ENCODE measurements at regions not wholly inside any gene's neighbourhood (a gene's known extent, or its start where the extent isn't known, plus 50 kb on each side); places are given as distances from the start of the nearest gene placed in this dataset.
"Not testable (repeated sequence)": the region's sequence is repeated elsewhere in the genome, so short reads cannot be mapped to it uniquely, and the experiment has no call there.

GRCh38 chr14:27608377-27608776, 1010.5 kb upstream of the NOVA1 start:
- no peaks in the 10 kb centered on the region for H3K9me3 ChIP-seq (ENCODE audit: control insufficient read depth in 2 of 2, insufficient read depth in 1 of 2, low read depth in 1 of 2, low read length in 1 of 2)
- no peaks in the 10 kb centered on the region for H3K4me1 ChIP-seq (ENCODE audit: control insufficient read depth in 2 of 2, insufficient read depth in 2 of 2, low read length in 1 of 2)
- no peaks in the 10 kb centered on the region for H3K27me3 ChIP-seq (ENCODE audit: control insufficient read depth in 1 of 2, insufficient read depth in 2 of 2, low read length in 2 of 2)
- no peak overlapping the region for H3K4me3 ChIP-seq (ENCODE audit: low read depth in 1 of 2, low read length in 2 of 2)
- H3K36me3 ChIP-seq (ENCODE audit: control insufficient read depth in 2 of 2, insufficient read depth in 2 of 2, low read length in 1 of 2) = no peaks in the 10 kb centered on the region
- H3K27ac ChIP-seq (ENCODE audit: low read depth in 2 of 2, low read length in 1 of 2) = no peak overlapping the region
- WGBS, 2 donors = 86 to 87% methylated on average over 3 of the region's 3 CpGs

- Histone ChIP-seq H3K4me3 (ENCODE audit: low read depth in 1 of 2, low read length in 2 of 2) (no peak overlapping the region), H3K27me3 (ENCODE audit: control insufficient read depth in 1 of 2, insufficient read depth in 2 of 2, low read length in 2 of 2) (no peaks in the 10 kb centered on the region), H3K36me3 (ENCODE audit: control insufficient read depth in 2 of 2, insufficient read depth in 2 of 2, low read length in 1 of 2) (no peaks in the 10 kb centered on the region), H3K27ac (ENCODE audit: low read depth in 2 of 2, low read length in 1 of 2) (no peak overlapping the region), H3K9me3 (ENCODE audit: control insufficient read depth in 2 of 2, insufficient read depth in 1 of 2, low read depth in 1 of 2, low read length in 1 of 2) (no peaks in the 10 kb centered on the region), H3K4me1 (ENCODE audit: control insufficient read depth in 2 of 2, insufficient read depth in 2 of 2, low read length in 1 of 2) (no peaks in the 10 kb centered on the region)
- WGBS, 2 donors = 84 to 85% methylated on average over 6 of the region's 6 CpGs
Measured at GRCh38 chr14:27612121-27612520, 1014.3 kb upstream of the NOVA1 start.

- Histone ChIP-seq H3K4me1 (ENCODE audit: control insufficient read depth in 2 of 2, insufficient read depth in 2 of 2, low read length in 1 of 2) (no peaks in the 10 kb centered on the region), H3K27ac (ENCODE audit: low read depth in 2 of 2, low read length in 1 of 2) (no peak overlapping the region), H3K9me3 (ENCODE audit: control insufficient read depth in 2 of 2, insufficient read depth in 1 of 2, low read depth in 1 of 2, low read length in 1 of 2) (no peaks in the 10 kb centered on the region), H3K27me3 (ENCODE audit: control insufficient read depth in 1 of 2, insufficient read depth in 2 of 2, low read length in 2 of 2) (no peaks in the 10 kb centered on the region), H3K4me3 (ENCODE audit: low read depth in 1 of 2, low read length in 2 of 2) (no peak overlapping the region), H3K36me3 (ENCODE audit: control insufficient read depth in 2 of 2, insufficient read depth in 2 of 2, low read length in 1 of 2) (no peaks in the 10 kb centered on the region)
- 84 to 90% methylated on average over 2 of the region's 2 CpGs for WGBS, 2 donors
Measured at GRCh38 chr14:27613102-27613501, 1015.3 kb upstream of the NOVA1 start.

GRCh38 chr14:27623782-27624181, 1025.9 kb upstream of the NOVA1 start:
- H3K9me3 ChIP-seq (ENCODE audit: control insufficient read depth in 2 of 2, insufficient read depth in 1 of 2, low read depth in 1 of 2, low read length in 1 of 2) = peaks cover 0 to 2% of the 10 kb centered on the region in 2 donors
- WGBS, 2 donors = 95 to 97% methylated on average over 1 of the region's 1 CpG
- no peak overlapping the region for H3K27ac ChIP-seq (ENCODE audit: low read depth in 2 of 2, low read length in 1 of 2)
- H3K4me3 ChIP-seq (ENCODE audit: low read depth in 1 of 2, low read length in 2 of 2) = no peak overlapping the region
- no peaks in the 10 kb centered on the region for H3K4me1 ChIP-seq (ENCODE audit: control insufficient read depth in 2 of 2, insufficient read depth in 2 of 2, low read length in 1 of 2)
- no peaks in the 10 kb centered on the region for H3K36me3 ChIP-seq (ENCODE audit: control insufficient read depth in 2 of 2, insufficient read depth in 2 of 2, low read length in 1 of 2)
- H3K27me3 ChIP-seq (ENCODE audit: control insufficient read depth in 1 of 2, insufficient read depth in 2 of 2, low read length in 2 of 2) = no peaks in the 10 kb centered on the region

GRCh38 chr14:27634056-27634970, 1036.5 kb upstream of the NOVA1 start:
- H3K27me3 ChIP-seq (ENCODE audit: control insufficient read depth in 1 of 2, insufficient read depth in 2 of 2, low read length in 2 of 2) = no peaks in the 10 kb centered on the region
- 81 to 85% methylated on average over 15 of the region's 15 CpGs for WGBS, 2 donors
- H3K9me3 ChIP-seq (ENCODE audit: control insufficient read depth in 2 of 2, insufficient read depth in 1 of 2, low read depth in 1 of 2, low read length in 1 of 2) = no peaks in the 10 kb centered on the region
- H3K4me1 ChIP-seq (ENCODE audit: control insufficient read depth in 2 of 2, insufficient read depth in 2 of 2, low read length in 1 of 2) = no peaks in the 10 kb centered on the region
- H3K4me3 ChIP-seq (ENCODE audit: low read depth in 1 of 2, low read length in 2 of 2) = no peak overlapping the region
- H3K27ac ChIP-seq (ENCODE audit: low read depth in 2 of 2, low read length in 1 of 2) = no peak overlapping the region
- no peaks in the 10 kb centered on the region for H3K36me3 ChIP-seq (ENCODE audit: control insufficient read depth in 2 of 2, insufficient read depth in 2 of 2, low read length in 1 of 2)

GRCh38 chr14:27640688-27641087, 1042.9 kb upstream of the NOVA1 start:
- not testable (repeated sequence) for H3K4me1 ChIP-seq (ENCODE audit: control insufficient read depth in 2 of 2, insufficient read depth in 2 of 2, low read length in 1 of 2); H3K27ac ChIP-seq (ENCODE audit: low read depth in 2 of 2, low read length in 1 of 2); H3K27me3 ChIP-seq (ENCODE audit: control insufficient read depth in 1 of 2, insufficient read depth in 2 of 2, low read length in 2 of 2); H3K36me3 ChIP-seq (ENCODE audit: control insufficient read depth in 2 of 2, insufficient read depth in 2 of 2, low read length in 1 of 2); H3K9me3 ChIP-seq (ENCODE audit: control insufficient read depth in 2 of 2, insufficient read depth in 1 of 2, low read depth in 1 of 2, low read length in 1 of 2); H3K4me3 ChIP-seq (ENCODE audit: low read depth in 1 of 2, low read length in 2 of 2)
- 86 to 100% methylated on average over 1 of the region's 1 CpG for WGBS, 2 donors

GRCh38 chr14:27642251-27642866, 1044.5 kb upstream of the NOVA1 start:
- Histone ChIP-seq H3K27me3 (ENCODE audit: control insufficient read depth in 1 of 2, insufficient read depth in 2 of 2, low read length in 2 of 2) (no peaks in the 10 kb centered on the region), H3K4me3 (ENCODE audit: low read depth in 1 of 2, low read length in 2 of 2) (no peak overlapping the region), H3K9me3 (ENCODE audit: control insufficient read depth in 2 of 2, insufficient read depth in 1 of 2, low read depth in 1 of 2, low read length in 1 of 2) (no peaks in the 10 kb centered on the region), H3K36me3 (ENCODE audit: control insufficient read depth in 2 of 2, insufficient read depth in 2 of 2, low read length in 1 of 2) (no peaks in the 10 kb centered on the region), H3K4me1 (ENCODE audit: control insufficient read depth in 2 of 2, insufficient read depth in 2 of 2, low read length in 1 of 2) (no peaks in the 10 kb centered on the region), H3K27ac (ENCODE audit: low read depth in 2 of 2, low read length in 1 of 2) (no peak overlapping the region)
- 91 to 95% methylated on average over 1 of the region's 1 CpG for WGBS, 2 donors

- H3K9me3 ChIP-seq (ENCODE audit: control insufficient read depth in 2 of 2, insufficient read depth in 1 of 2, low read depth in 1 of 2, low read length in 1 of 2) = peaks cover 0 to 3% of the 10 kb centered on the region in 2 donors
- no peaks in the 10 kb centered on the region for H3K27me3 ChIP-seq (ENCODE audit: control insufficient read depth in 1 of 2, insufficient read depth in 2 of 2, low read length in 2 of 2)
- H3K4me1 ChIP-seq (ENCODE audit: control insufficient read depth in 2 of 2, insufficient read depth in 2 of 2, low read length in 1 of 2) = no peaks in the 10 kb centered on the region
- no peak overlapping the region for H3K4me3 ChIP-seq (ENCODE audit: low read depth in 1 of 2, low read length in 2 of 2)
- H3K36me3 ChIP-seq (ENCODE audit: control insufficient read depth in 2 of 2, insufficient read depth in 2 of 2, low read length in 1 of 2) = no peaks in the 10 kb centered on the region
- 63 to 66% methylated on average over 1 of the region's 1 CpG for WGBS, 2 donors
- H3K27ac ChIP-seq (ENCODE audit: low read depth in 2 of 2, low read length in 1 of 2) = no peak overlapping the region
Measured at GRCh38 chr14:27660683-27661082, 1062.8 kb upstream of the NOVA1 start.

- no peaks in the 10 kb centered on the region for H3K9me3 ChIP-seq (ENCODE audit: control insufficient read depth in 2 of 2, insufficient read depth in 1 of 2, low read depth in 1 of 2, low read length in 1 of 2)
- no peaks in the 10 kb centered on the region for H3K4me1 ChIP-seq (ENCODE audit: control insufficient read depth in 2 of 2, insufficient read depth in 2 of 2, low read length in 1 of 2)
- H3K27ac ChIP-seq (ENCODE audit: low read depth in 2 of 2, low read length in 1 of 2) = no peak overlapping the region
- no peaks in the 10 kb centered on the region for H3K27me3 ChIP-seq (ENCODE audit: control insufficient read depth in 1 of 2, insufficient read depth in 2 of 2, low read length in 2 of 2)
- H3K36me3 ChIP-seq (ENCODE audit: control insufficient read depth in 2 of 2, insufficient read depth in 2 of 2, low read length in 1 of 2) = no peaks in the 10 kb centered on the region
- no peak overlapping the region for H3K4me3 ChIP-seq (ENCODE audit: low read depth in 1 of 2, low read length in 2 of 2)
Measured at GRCh38 chr14:27668531-27668930, 1070.7 kb upstream of the NOVA1 start.

- 72 to 74% methylated on average over 3 of the region's 3 CpGs for WGBS, 2 donors
- no peaks in the 10 kb centered on the region for H3K27me3 ChIP-seq (ENCODE audit: control insufficient read depth in 1 of 2, insufficient read depth in 2 of 2, low read length in 2 of 2)
- H3K36me3 ChIP-seq (ENCODE audit: control insufficient read depth in 2 of 2, insufficient read depth in 2 of 2, low read length in 1 of 2) = no peaks in the 10 kb centered on the region
- H3K9me3 ChIP-seq (ENCODE audit: control insufficient read depth in 2 of 2, insufficient read depth in 1 of 2, low read depth in 1 of 2, low read length in 1 of 2) = no peaks in the 10 kb centered on the region
- H3K4me1 ChIP-seq (ENCODE audit: control insufficient read depth in 2 of 2, insufficient read depth in 2 of 2, low read length in 1 of 2) = no peaks in the 10 kb centered on the region
- no peak overlapping the region for H3K27ac ChIP-seq (ENCODE audit: low read depth in 2 of 2, low read length in 1 of 2)
- H3K4me3 ChIP-seq (ENCODE audit: low read depth in 1 of 2, low read length in 2 of 2) = no peak overlapping the region
Measured at GRCh38 chr14:27672047-27672446, 1074.2 kb upstream of the NOVA1 start.

Data from esophagus (tissue), 2 donors.